ENCODE measurements at regions not wholly inside any gene's neighbourhood (a gene's known extent, or its start where the extent isn't known, plus 50 kb on each side); places are given as distances from the start of the nearest gene placed in this dataset.

- ATAC-seq (no peak), DNase-seq (no peak)
- no peaks in the 10 kb centered on the region for H3K9me3 ChIP-seq
- H3K4me1 ChIP-seq = no peaks in the 10 kb centered on the region
- no peaks in the 10 kb centered on the region for H3K27me3 ChIP-seq (ENCODE audit: low read depth)
- intact Hi-C loops (cut with DNase I) = no loop called here
- no peak overlapping the region for H3K27ac ChIP-seq
- TF ChIP-seq CTCF (IDR thresholded peaks at IDR 0.05) = no peak
- H3K4me3 ChIP-seq = no peak overlapping the region
- H3K36me3 ChIP-seq = no peaks in the 10 kb centered on the region
Observed at GRCh38 chr13:90135558-90135957, 1211.9 kb upstream of the MIR17HG start.

- no peak overlapping the region for H3K4me3 ChIP-seq
- no peaks in the 10 kb centered on the region for H3K36me3 ChIP-seq
- DNase-seq (no peak), ATAC-seq (no peak)
- no peak for TF ChIP-seq CTCF (IDR thresholded peaks at IDR 0.05)
- intact Hi-C loops (cut with DNase I) = no loop called here
- H3K4me1 ChIP-seq = no peaks in the 10 kb centered on the region
- no peaks in the 10 kb centered on the region for H3K9me3 ChIP-seq
- no peak overlapping the region for H3K27ac ChIP-seq
- no peaks in the 10 kb centered on the region for H3K27me3 ChIP-seq (ENCODE audit: low read depth)
Observed at GRCh38 chr13:90142251-90142650, 1205.2 kb upstream of the MIR17HG start.

- H3K27me3 ChIP-seq (ENCODE audit: low read depth) = no peaks in the 10 kb centered on the region
- DNase-seq = no peak
- ATAC-seq = no peak
- intact Hi-C loops (cut with DNase I) = no loop called here
- no peaks in the 10 kb centered on the region for H3K36me3 ChIP-seq
- no peak overlapping the region for H3K4me3 ChIP-seq
- H3K9me3 ChIP-seq = no peaks in the 10 kb centered on the region
- no peak for TF ChIP-seq CTCF (IDR thresholded peaks at IDR 0.05)
- no peaks in the 10 kb centered on the region for H3K4me1 ChIP-seq
- no peak overlapping the region for H3K27ac ChIP-seq
Observed at GRCh38 chr13:90154311-90154960, 1193.1 kb upstream of the MIR17HG start.

GRCh38 chr13:90156390-90156789 lies 1191.1 kb upstream of the MIR17HG start:
- H3K4me3 ChIP-seq = no peak overlapping the region
- H3K4me1 ChIP-seq = no peaks in the 10 kb centered on the region
- no peaks in the 10 kb centered on the region for H3K9me3 ChIP-seq
- no peak overlapping the region for H3K27ac ChIP-seq
- no peak for DNase-seq
- TF ChIP-seq CTCF (IDR thresholded peaks at IDR 0.05) = no peak
- intact Hi-C loops (cut with DNase I) = no loop called here
- no peaks in the 10 kb centered on the region for H3K36me3 ChIP-seq
- H3K27me3 ChIP-seq (ENCODE audit: low read depth) = no peaks in the 10 kb centered on the region
- ATAC-seq = no peak

GRCh38 chr13:90168953-90169352 lies 1178.5 kb upstream of the MIR17HG start:
- Histone ChIP-seq H3K27me3 (ENCODE audit: low read depth) (no peaks in the 10 kb centered on the region), H3K9me3 (no peaks in the 10 kb centered on the region), H3K4me1 (no peaks in the 10 kb centered on the region), H3K27ac (no peak overlapping the region), H3K36me3 (no peaks in the 10 kb centered on the region), H3K4me3 (no peak overlapping the region)
- ATAC-seq (no peak), DNase-seq (no peak)
- TF ChIP-seq CTCF (IDR thresholded peaks at IDR 0.05) = no peak
- intact Hi-C loops (cut with DNase I) = no loop called here

Measured in lower lobe of right lung (tissue), 2 donors.